Effector CD8-positive, alpha-beta T cell (primary cell): ENCODE measurements at regions not wholly inside any gene's neighbourhood (a gene's known extent, or its start where the extent isn't known, plus 50 kb on each side); places are given as distances from the start of the nearest gene placed in this dataset.

ENCODE experiments used
- DNase-seq: peaks from one replicate; lab custom pipeline; 2025; lab: John Stamatoyannopoulos, UW

DNA sequence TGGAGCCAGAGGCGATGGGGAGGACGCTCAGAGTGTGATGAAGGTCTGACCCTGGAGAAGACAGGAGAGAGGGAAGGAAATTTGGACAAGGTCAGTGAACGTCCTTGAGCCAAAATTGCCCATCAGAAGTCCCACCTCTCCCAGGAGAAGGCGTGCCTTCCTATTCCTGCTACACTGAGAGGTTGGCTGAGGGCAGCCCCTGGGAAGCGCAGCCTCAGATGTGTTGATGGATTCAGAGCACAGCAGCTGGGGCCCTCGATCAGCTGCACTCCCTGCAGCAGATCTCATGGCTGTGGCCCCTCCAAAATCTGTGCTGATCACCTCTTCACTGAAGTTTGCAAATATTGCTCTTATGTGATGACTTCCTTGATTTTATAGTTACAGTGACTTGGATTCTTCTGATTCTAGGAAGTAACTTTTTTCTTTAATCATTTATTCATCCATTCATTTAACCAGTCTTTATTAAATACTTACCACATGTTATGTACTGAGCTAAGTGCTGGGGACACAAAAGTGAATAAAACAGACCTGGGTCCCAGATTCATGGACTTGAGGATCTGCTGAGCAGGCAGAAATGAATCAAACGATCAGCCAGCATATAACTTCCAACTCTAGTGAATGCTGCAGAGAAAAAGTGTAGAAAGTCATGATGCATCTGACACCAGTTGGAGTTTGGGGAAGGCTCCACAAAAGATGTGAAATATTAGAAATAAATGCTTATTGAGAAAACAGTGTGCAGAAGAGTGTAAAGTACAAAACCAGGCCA is 69.6 kb upstream of the ARMC2 start:
- no peak for DNase-seq

DNA sequence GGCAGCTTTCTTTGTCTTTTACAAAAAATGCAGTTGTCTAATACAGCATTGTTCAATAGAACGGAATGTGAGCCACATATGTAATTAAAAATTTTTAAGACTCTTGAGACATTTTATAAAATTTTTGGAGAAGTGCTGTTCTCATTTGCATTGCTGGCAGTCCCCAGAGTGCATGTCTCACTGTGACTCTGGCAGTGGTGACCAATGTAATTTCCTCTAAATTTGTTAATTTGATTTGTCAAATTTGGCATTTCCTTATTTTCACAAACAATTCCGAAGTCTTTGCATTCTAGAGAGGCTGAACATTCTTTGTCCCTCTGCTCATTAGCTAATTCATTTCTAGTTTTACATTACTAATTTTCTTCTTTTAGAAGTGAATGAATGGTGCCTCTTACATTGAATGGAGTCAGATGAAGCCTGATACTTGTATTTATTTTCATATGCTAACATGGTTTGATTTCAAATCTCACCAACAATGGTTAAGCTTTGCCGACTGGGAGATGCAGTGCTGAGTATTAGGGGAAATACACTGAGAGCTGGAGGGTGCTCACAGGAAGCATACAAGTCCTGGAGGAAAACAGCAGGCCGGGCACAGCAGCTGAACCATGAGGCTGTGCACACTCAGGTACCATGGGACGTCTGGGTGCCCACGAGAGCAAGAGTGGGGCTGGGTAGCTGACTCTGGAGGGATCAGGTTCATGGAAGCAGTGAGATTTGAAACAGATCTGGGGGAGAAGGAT is 68.5 kb upstream of the ARMC2 start:
- DNase-seq = no peak

GRCh38 chr6:108780784-108781183 is 67.4 kb upstream of the ARMC2 start:
- no peak for DNase-seq

DNA sequence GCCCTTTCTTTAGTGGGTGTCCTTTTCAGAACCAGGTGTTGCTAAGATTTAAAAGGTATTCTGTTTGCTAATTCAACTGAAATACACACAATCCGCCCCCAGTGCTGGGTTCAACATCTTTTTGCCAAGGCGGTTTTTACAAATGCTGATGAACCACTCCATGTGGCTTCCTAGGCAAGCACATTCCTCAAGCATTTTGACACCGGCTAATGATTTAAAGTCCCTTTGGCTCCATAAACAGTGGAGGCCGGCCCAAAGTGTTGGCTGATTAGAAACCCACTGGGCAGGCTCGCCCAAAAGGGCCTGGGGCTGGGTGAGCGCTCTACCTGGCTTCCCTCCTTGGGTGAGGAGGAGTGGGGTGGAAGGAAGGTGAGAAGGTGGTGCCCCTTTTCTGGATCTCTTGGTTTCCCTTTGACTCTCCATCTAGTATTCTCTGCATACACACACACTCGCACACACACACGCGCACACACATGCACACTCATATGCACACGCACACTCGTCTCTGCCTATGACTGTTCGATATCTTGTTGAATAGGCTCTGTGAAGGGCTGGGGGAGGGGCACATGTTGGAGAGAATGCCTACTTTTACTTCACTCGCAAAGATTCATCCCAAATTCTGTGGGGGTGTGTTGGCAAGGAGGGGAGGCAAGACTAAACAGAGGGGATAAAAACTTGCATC is 66.7 kb upstream of the ARMC2 start:
- no peak for DNase-seq

- peak; percentile 54 for DNase-seq
Measured at GRCh38 chr6:108782179-108783041, 65.8 kb upstream of the ARMC2 start.

DNA sequence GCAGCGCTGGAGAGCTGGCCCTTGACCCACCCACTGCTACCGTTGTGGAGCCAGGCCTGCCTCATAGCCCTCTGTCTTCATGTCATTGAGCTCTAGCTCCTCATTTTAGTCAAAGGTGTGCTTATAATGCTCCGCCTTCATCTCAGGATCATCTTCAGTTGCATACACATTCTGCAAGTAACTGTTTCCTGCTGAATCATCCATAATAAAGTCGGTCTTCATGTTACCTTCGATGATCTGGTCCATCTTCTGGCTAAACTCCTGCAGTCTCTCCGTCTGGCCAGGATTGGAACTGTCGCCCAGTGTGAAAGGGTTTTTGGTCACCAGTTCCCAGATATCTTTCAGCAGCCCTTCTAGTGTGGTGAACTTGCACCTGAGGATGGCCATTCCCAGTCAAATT is 62.6 kb upstream of the ARMC2 start:
- DNase-seq = no peak

GRCh38 chr6:108788416-108788815 is 59.8 kb upstream of the ARMC2 start:
- DNase-seq = no peak

- no peak for DNase-seq
Measured at GRCh38 chr6:108789475-108789874, 58.7 kb upstream of the ARMC2 start.

DNA sequence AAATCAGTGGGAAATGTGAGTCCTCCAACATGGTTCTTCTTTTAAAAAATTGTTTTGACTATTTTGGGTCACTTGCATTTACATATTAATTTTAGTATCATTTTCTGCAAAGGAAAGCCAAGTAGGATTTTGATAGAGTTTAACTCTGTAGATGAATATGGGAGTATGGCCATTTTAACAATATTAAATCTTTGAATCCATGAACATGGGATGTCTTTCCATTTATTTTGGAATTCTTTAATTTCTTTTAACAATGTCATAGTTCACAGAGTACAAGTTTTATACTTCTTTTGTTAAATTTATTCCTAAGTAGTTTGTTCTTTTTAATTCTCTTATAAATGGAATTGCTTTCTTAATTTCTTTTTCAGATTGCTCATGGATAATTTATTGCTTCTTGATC is 56.5 kb upstream of the ARMC2 start:
- no peak for DNase-seq

DNA sequence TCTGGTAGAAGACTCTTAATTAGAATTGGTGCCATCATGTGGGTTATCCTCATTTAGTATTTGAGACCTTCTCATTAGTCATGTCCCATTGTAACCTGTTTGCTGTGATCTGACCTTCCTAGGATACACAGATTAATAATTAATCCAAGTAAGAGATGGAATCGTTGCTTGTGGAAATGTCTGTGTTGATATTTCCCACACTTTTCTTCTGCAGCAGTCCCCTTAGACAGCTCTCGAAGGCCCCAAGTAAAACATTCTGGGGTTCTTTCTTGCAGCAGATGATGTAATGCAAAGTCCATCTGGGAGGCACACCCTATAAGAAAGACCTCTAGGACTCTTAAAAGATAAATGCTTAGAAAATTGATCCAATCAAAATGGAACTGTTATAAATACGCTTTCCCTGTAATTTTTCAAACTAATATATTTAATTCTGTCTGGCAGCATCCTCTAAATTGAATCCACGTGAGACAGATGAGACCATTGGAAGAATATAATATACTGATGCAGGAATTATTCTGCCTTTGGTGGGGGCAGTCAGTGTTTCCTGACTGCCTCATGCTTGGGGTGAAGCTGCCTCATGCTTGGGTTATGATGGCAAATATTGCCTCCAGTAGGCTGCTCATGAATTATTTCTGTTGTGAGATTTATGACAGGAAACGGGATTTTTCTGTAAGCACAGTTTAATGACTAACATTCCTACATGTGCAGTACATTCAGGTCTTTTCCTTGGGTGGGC is 54.5 kb upstream of the ARMC2 start:
- DNase-seq = no peak

DNA sequence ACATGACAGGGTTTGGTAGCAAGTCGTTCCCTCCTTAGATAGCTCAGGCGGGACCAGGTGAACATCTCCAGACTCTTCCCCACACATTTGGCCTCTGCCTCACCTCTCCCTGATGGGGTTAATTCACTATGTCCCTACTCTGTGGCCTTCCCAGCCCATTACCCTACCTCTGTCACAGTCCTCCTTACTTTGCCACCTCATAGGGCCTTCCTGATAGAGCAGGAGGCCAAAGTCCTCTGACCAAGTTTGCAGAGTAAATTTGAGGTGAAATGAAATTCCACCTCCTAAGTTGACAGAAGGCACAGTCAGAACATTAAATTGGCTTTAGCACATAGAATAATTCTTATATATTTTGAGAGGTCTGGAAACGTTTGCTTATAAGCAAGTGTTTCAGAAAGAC is 53.1 kb upstream of the ARMC2 start:
- no peak for DNase-seq

- DNase-seq = no peak
Measured at GRCh38 chr6:108795814-108796213, 52.4 kb upstream of the ARMC2 start.

DNA sequence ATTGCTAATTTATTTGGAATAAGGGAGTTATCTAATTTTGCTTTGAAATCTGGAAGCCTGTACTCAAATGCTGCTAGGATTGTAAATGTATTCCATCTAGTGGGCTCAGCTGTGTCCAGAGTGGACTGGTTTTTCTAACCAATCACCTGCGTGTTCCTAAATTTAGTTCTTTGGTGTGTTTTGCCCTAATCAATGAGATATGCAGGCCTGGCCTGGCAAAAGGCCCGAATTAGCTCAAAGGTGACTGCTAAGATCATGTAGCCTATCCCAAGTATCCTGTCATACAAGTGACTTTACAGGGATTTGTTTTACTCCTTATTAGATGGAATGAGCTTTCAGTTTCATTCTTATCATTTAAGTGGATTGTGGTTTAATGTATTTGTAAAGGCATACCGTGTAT is 51.3 kb upstream of the ARMC2 start:
- DNase-seq = no peak

GRCh38 chr6:108797951-108798669 is 50.1 kb upstream of the ARMC2 start:
- DNase-seq = no peak
